ENCODE measurements at regions not wholly inside any gene's neighbourhood (a gene's known extent, or its start where the extent isn't known, plus 50 kb on each side); places are given as distances from the start of the nearest gene placed in this dataset.
A peak's percentile ranks its signal among the peaks of the same experiment; 100 is the strongest.
"Not testable (repeated sequence)": the region's sequence is repeated elsewhere in the genome, so short reads cannot be mapped to it uniquely, and the experiment has no call there.

DNA sequence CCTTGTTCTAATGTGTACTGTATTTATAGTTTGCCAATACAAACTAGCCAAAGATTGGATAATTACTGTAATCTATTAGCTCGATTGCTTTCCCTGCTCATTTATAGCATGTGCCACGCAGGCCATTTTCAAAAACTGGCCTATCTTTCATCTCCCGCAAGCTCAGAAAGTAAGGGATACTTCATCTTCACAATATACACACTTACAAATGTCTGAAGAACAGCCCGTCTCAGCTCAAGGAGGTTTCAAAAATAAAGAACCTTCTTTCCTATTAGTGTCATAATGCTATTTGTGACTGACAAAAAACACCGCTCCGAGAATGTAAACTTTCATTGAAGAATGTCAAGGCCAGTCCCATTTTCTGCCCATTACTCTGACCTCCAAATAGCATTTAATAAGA is 306.4 kb upstream of the ZNF507 start:
- DNase-seq (ENCODE audit: low spot score), result no peak

DNA sequence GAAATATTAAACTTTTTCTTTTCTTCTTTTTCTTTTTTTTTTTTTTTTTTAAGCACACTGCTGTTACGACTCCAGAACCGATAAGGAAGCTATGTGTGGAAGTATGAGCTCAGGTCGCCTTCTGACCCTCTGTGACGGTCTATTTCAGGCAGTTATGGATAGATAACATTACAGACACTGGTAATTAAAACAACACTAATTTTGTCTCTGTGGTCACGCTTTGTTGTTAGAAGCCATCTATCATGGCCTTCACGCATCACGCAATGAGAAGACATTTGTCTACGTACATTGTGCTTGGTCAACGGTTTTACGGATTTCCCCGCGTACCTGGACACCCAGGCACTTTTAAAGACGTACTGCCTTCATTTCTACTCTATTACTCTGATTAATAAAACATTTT is 306.0 kb upstream of the ZNF507 start:
- DNase-seq (ENCODE audit: low spot score), result no peak

- no peak for DNase-seq (ENCODE audit: low spot score)
These were observed 305.2 kb upstream of the ZNF507 start for GRCh38 chr19:32040236-32040635.

- DNase-seq (ENCODE audit: low spot score), result peak; percentile 52
These were observed 303.6 kb upstream of the ZNF507 start for GRCh38 chr19:32041681-32042292.

DNA sequence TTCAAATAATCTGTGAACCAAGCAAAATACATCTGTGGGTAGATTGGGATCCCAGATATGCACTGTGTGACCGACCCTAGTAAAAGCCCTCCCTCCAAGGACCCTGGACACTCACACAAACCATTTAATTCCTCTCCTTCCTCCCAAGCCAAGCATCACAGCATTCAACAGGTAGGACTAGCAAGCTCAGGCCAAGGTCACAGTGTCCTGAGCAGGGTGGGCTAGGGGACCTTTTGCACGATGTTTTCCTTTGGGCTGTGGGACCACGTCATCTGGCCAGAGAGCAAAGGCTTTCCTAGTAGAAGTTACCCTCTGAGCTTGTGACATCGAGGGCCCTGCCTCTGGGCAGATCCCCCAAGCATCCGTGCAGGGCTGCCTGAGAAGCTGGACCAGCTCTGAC is 297.6 kb upstream of the ZNF507 start:
- no peak for DNase-seq (ENCODE audit: low spot score)

- DNase-seq (ENCODE audit: low spot score), result no peak
These were observed 292.0 kb upstream of the ZNF507 start for GRCh38 chr19:32053376-32053775.

GRCh38 chr19:32053861-32054260 is 291.5 kb upstream of the ZNF507 start:
- no peak for DNase-seq (ENCODE audit: low spot score)

DNA sequence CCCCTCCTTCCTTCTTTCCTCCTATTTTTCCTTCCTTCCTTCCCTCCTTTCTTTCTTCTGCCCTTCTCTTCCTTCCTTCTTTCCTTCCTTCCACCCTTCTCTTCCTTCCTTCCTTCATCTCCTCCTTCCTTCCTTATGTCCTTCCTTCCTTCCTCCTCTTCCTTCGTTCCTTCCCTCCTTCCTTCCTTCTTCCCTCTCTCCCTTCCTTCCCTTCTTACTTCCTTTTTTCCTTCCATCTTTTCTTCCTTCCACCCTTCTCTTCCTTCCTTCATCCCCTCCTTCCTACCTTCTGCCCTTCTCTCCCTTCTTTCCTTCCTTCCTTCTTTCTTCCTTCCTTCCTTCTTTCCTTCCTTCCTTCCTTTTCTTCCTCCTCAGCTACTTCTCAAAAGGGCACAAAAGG is 287.3 kb upstream of the ZNF507 start:
- no peak for DNase-seq (ENCODE audit: low spot score)

DNA sequence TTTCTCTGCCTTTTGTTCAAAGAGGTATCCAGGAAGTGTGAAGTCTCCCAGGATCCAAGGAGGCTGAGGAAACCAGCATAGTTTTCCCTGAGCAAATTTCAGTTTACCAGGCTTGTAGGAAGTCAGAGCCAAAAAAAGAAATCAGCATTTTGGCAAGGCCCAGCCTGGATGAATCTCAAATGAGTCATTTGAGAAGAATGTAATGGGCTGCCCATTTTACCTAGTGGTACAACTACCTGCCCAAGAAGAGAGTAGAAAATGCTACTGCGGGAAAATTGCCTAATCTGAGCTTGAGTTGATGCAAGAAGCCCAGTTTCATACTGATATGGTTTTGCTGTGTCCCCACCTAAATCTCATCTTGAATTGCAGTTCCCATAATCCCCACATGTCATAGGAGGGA is 284.1 kb upstream of the ZNF507 start:
- DNase-seq (ENCODE audit: low spot score), result peak; percentile 16

DNA sequence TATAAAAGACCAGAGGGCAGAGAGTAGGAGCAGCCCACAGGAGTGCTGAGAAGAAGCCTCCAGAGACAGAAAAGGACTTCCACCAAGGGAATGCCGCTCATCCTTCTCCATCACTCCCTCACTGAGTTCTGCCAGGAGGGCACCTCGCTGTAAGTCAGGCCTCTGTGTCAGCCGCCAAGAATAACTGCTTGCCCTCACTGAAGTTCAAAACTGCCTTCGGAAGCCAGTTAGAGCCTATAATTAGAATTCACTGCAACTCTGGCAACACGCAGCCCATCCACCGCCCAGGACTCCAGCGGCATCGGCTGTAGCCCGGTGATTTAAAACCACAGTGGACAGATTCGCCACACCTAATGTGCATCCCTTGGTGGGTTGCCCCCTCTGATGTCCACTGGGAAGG is 281.8 kb upstream of the ZNF507 start:
- no peak for DNase-seq (ENCODE audit: low spot score)

DNA sequence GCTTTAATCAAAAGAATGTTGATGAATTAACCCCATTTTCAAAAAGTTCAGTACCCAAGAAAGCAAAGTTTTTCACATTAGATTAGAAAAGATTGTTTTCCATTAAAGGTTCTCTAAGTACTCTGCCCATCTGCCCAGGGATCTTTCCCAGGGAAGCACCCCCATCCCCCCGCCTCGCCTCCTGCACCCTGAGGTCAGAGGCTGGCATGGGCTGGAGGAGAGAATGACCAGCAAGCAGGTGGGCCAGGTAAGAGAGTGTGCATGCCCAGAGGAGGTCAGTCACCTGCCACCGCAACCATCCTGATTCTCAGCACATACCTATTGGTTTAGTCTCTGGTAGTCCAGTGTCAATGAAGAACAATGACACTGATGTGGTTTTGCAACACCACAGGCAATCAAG is 279.4 kb upstream of the ZNF507 start:
- DNase-seq (ENCODE audit: low spot score), result no peak

DNA sequence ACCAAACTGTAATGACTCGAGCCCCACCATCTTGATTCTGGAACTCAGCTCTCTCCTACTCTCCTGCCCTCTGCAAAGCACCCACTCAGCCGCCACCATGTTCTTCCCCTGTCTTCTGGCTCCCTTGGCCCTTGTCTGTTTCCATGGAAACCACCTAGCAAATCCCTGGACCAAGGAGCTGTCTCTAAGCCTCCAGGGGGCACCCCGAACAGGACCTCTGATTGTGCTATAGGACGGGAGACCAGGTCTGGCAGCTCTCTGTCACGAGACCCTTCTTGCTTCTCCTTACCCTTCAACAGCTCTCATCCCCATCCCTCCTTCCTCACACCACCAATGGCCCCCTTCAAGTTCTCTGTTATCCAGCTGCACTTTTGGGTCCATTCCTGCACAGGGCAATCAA is 277.7 kb upstream of the ZNF507 start:
- DNase-seq (ENCODE audit: low spot score), result no peak

- no peak for DNase-seq (ENCODE audit: low spot score)
These were observed 276.6 kb upstream of the ZNF507 start for GRCh38 chr19:32068793-32069192.

DNA sequence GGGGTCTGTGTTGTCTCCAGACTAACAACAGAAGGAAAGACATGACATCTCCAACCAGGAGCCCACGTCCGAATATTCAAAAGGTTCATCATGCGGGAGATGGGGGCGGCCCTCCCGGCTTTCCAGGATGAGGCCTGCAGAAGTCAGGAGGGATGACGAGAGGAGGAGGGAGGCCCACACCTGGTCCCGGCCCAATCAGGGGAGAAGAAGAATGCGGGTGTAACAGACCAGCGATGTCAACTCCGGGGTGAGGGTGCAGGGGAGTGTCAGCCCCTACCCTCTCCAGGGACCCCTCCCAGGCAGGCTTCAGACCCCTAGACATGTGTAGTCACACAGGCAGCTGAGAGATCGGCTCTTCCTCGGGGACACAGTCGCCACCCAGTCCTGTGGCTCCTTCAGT is 275.3 kb upstream of the ZNF507 start:
- no peak for DNase-seq (ENCODE audit: low spot score)

GRCh38 chr19:32082028-32082427 is 263.4 kb upstream of the ZNF507 start:
- DNase-seq (ENCODE audit: low spot score), result no peak

DNA sequence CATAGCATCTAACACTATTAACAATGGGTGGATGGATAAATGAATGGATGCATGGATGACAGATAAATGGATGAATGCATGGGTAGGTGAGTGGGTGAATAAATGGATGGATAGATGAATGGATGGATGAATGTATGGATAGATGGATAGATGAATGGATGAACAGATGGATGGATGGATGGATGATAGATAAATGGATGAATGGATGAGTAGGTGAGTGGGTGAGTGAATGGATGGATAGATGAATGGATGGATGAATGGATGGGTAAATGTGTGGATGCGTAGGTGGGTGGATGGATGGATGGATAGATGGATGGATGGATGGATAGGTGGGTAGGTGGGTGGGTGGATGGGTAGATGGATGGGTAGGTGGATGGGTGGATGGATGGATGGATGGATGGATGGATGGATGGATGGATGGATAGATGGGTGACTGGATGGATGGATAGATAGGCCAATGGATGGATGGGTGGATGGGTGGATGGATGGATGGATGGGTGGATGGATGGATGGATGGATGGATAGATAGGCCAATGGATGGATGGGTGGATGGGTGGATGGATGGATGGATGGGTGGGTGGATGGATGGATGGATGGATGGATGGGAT is 260.6 kb upstream of the ZNF507 start:
- not testable (repeated sequence) for DNase-seq (ENCODE audit: low spot score)

GRCh38 chr19:32091241-32091640 is 254.2 kb upstream of the ZNF507 start:
- DNase-seq (ENCODE audit: low spot score), result no peak

GRCh38 chr19:32097011-32097410 is 248.4 kb upstream of the ZNF507 start:
- DNase-seq (ENCODE audit: low spot score), result no peak

- DNase-seq (ENCODE audit: low spot score), result no peak
These were observed 247.8 kb upstream of the ZNF507 start for GRCh38 chr19:32097620-32098019.

GRCh38 chr19:32098968-32099367 is 246.4 kb upstream of the ZNF507 start:
- DNase-seq (ENCODE audit: low spot score), result no peak

GRCh38 chr19:32101206-32101605 is 244.2 kb upstream of the ZNF507 start:
- no peak for DNase-seq (ENCODE audit: low spot score)

- DNase-seq (ENCODE audit: low spot score), result no peak
These were observed 241.9 kb upstream of the ZNF507 start for GRCh38 chr19:32103541-32103940.

DNA sequence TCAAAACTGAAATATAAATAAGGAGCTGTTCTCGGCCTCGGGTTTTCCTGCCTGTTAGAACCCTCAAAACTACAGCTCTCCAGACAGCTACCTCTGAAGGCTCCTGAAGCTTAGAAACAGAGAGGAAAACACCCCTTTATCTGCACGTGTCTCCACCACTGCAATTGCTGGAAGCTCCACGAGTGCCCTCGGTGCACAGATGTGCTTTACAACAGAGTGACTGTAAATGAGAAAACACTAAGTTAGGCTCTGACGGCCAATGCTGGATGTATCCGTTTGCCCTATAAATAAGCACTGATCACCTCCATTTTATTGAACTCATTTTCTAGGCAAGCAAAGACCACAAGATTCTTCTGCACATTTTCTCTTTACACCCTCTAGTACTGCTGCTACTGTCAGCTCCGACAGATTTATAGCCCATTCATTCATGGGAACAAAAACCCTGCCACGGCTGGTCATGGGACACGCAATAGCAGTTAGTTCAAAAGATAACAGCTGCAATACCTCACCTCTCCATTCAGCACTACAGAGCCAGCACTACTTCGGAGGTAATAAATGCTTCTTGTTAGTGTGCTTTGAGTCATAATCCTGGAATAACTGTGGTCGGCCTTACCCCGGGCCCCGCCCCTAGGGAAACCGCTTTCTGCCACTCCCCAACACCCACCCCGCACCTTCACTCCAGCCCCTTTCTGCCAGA is 241.1 kb upstream of the ZNF507 start:
- DNase-seq (ENCODE audit: low spot score), result peak; percentile 99

- peak; percentile 58 for DNase-seq (ENCODE audit: low spot score)
These were observed 240.6 kb upstream of the ZNF507 start for GRCh38 chr19:32104850-32105235.
